ENCODE measurements at regions not wholly inside any gene's neighbourhood (a gene's known extent, or its start where the extent isn't known, plus 50 kb on each side); places are given as distances from the start of the nearest gene placed in this dataset.
"Not testable (repeated sequence)": the region's sequence is repeated elsewhere in the genome, so short reads cannot be mapped to it uniquely, and the experiment has no call there.

GRCh38 chr10:46645110-46645509, 66.2 kb downstream of the SYT15 start:
- H3K4me3 ChIP-seq (ENCODE audit: low read length); DNase-seq (ENCODE audit: low read depth): not testable (repeated sequence)

GRCh38 chr10:46646132-46646531, 67.2 kb downstream of the SYT15 start:
- not testable (repeated sequence) for H3K4me3 ChIP-seq (ENCODE audit: low read length); DNase-seq (ENCODE audit: low read depth)

GRCh38 chr10:46650967-46651366, 72.0 kb downstream of the SYT15 start:
- DNase-seq (ENCODE audit: low read depth); H3K4me3 ChIP-seq (ENCODE audit: low read length): not testable (repeated sequence)

- DNase-seq (ENCODE audit: low read depth); H3K4me3 ChIP-seq (ENCODE audit: low read length): not testable (repeated sequence)
Observed at GRCh38 chr10:46657437-46657836, 78.5 kb downstream of the SYT15 start.

GRCh38 chr10:46660027-46660834, 81.3 kb downstream of the SYT15 start:
- not testable (repeated sequence) for H3K4me3 ChIP-seq (ENCODE audit: low read length); DNase-seq (ENCODE audit: low read depth)

- not testable (repeated sequence) for DNase-seq (ENCODE audit: low read depth); H3K4me3 ChIP-seq (ENCODE audit: low read length)
Observed at GRCh38 chr10:46660835-46661164, 81.9 kb downstream of the SYT15 start.

- H3K4me3 ChIP-seq (ENCODE audit: low read length); DNase-seq (ENCODE audit: low read depth): not testable (repeated sequence)
Observed at GRCh38 chr10:46665536-46665935, 86.6 kb downstream of the SYT15 start.

- H3K4me3 ChIP-seq (ENCODE audit: low read length); DNase-seq (ENCODE audit: low read depth): not testable (repeated sequence)
Observed at GRCh38 chr10:46668357-46668997, 89.5 kb downstream of the SYT15 start.

- not testable (repeated sequence) for H3K4me3 ChIP-seq (ENCODE audit: low read length); DNase-seq (ENCODE audit: low read depth)
Observed at GRCh38 chr10:46677836-46678435, 99.0 kb downstream of the SYT15 start.

- not testable (repeated sequence) for DNase-seq (ENCODE audit: low read depth)
Observed at GRCh38 chr10:46691397-46691796, 112.5 kb downstream of the SYT15 start.

GRCh38 chr10:46693218-46693617, 114.3 kb downstream of the SYT15 start:
- peak; percentile 10 for TF ChIP-seq CTCF (conservative IDR thresholded peaks at IDR 0.05; ENCODE audit: low read depth, low read length)

More at GRCh38 chr10:46691397-46691796, 112.5 kb downstream of the SYT15 start:
- H3K4me3 ChIP-seq (ENCODE audit: low read length), result not testable (repeated sequence)

GRCh38 chr10:46717264-46717663, 138.3 kb downstream of the SYT15 start:
- H3K4me3 ChIP-seq (ENCODE audit: low read length), result not testable (repeated sequence)

More at GRCh38 chr10:46693218-46693617, 114.3 kb downstream of the SYT15 start:
- H3K4me3 ChIP-seq (ENCODE audit: low read length); DNase-seq (ENCODE audit: low read depth): not testable (repeated sequence)

GRCh38 chr10:46718014-46718413, 139.1 kb downstream of the SYT15 start:
- H3K4me3 ChIP-seq (ENCODE audit: low read length); DNase-seq (ENCODE audit: low read depth): not testable (repeated sequence)

More at GRCh38 chr10:46717264-46717663, 138.3 kb downstream of the SYT15 start:
- not testable (repeated sequence) for DNase-seq (ENCODE audit: low read depth)

GRCh38 chr10:46720386-46720785, 141.5 kb downstream of the SYT15 start:
- TF ChIP-seq CTCF (conservative IDR thresholded peaks at IDR 0.05; ENCODE audit: low read depth, low read length), result peak; percentile 29

GRCh38 chr10:46720811-46721518, 142.0 kb downstream of the SYT15 start:
- not testable (repeated sequence) for H3K4me3 ChIP-seq (ENCODE audit: low read length); DNase-seq (ENCODE audit: low read depth)

More at GRCh38 chr10:46720386-46720785, 141.5 kb downstream of the SYT15 start:
- not testable (repeated sequence) for DNase-seq (ENCODE audit: low read depth); H3K4me3 ChIP-seq (ENCODE audit: low read length)

GRCh38 chr10:46724258-46724657, 145.3 kb downstream of the SYT15 start:
- not testable (repeated sequence) for H3K4me3 ChIP-seq (ENCODE audit: low read length)

More at GRCh38 chr10:46724258-46724657, 145.3 kb downstream of the SYT15 start:
- not testable (repeated sequence) for DNase-seq (ENCODE audit: low read depth)
